ENCODE measurements at regions not wholly inside any gene's neighbourhood (a gene's known extent, or its start where the extent isn't known, plus 50 kb on each side); places are given as distances from the start of the nearest gene placed in this dataset.
A peak's percentile ranks its signal among the peaks of the same experiment; 100 is the strongest.

GRCh38 chr4:152014280-152014679 lies 253.5 kb upstream of the GATB start:
- peak; percentile 39 for DNase-seq

GRCh38 chr4:152011469-152011868 lies 250.7 kb upstream of the GATB start:
- DNase-seq, result no peak

GRCh38 chr4:152010710-152011079 lies 249.9 kb upstream of the GATB start:
- peak; percentile 35 for DNase-seq

- no peak for DNase-seq
These were observed 249.3 kb upstream of the GATB start for GRCh38 chr4:152009983-152010709.

GRCh38 chr4:152009031-152009670 lies 248.3 kb upstream of the GATB start:
- no peak for DNase-seq

- DNase-seq, result no peak
These were observed 246.3 kb upstream of the GATB start for GRCh38 chr4:152007111-152007510.

- no peak for DNase-seq
These were observed 244.0 kb upstream of the GATB start for GRCh38 chr4:152004801-152005200.

GRCh38 chr4:152000518-152000917 lies 239.7 kb upstream of the GATB start:
- no peak for DNase-seq

GRCh38 chr4:151998723-151999122 lies 237.9 kb upstream of the GATB start:
- DNase-seq, result no peak

GRCh38 chr4:151997461-151997860 lies 236.7 kb upstream of the GATB start:
- no peak for DNase-seq

- no peak for DNase-seq
These were observed 233.6 kb upstream of the GATB start for GRCh38 chr4:151994429-151994828.

- DNase-seq, result no peak
These were observed 232.7 kb upstream of the GATB start for GRCh38 chr4:151993521-151993920.

GRCh38 chr4:151992332-151993154 lies 231.7 kb upstream of the GATB start:
- no peak for DNase-seq

- DNase-seq, result no peak
These were observed 231.0 kb upstream of the GATB start for GRCh38 chr4:151991884-151992167.

GRCh38 chr4:151991001-151991883 lies 230.4 kb upstream of the GATB start:
- peak; percentile 10 for DNase-seq

GRCh38 chr4:151990201-151990600 lies 229.4 kb upstream of the GATB start:
- no peak for DNase-seq

GRCh38 chr4:151988591-151988990 lies 227.8 kb upstream of the GATB start:
- DNase-seq, result no peak

GRCh38 chr4:151987606-151988005 lies 226.8 kb upstream of the GATB start:
- no peak for DNase-seq

GRCh38 chr4:151983854-151984253 lies 223.0 kb upstream of the GATB start:
- DNase-seq, result no peak

- no peak for DNase-seq
These were observed 219.0 kb upstream of the GATB start for GRCh38 chr4:151979819-151980218.

GRCh38 chr4:151968643-151969042 lies 207.8 kb upstream of the GATB start:
- DNase-seq, result no peak

- no peak for DNase-seq
These were observed 206.3 kb upstream of the GATB start for GRCh38 chr4:151967074-151967473.
